Small intestine (tissue), 7 donors: ENCODE measurements at regions not wholly inside any gene's neighbourhood (a gene's known extent, or its start where the extent isn't known, plus 50 kb on each side); places are given as distances from the start of the nearest gene placed in this dataset.
A peak's percentile ranks its signal among the peaks of the same experiment; 100 is the strongest.

Experiments
- DNase-seq, 2 donors: peaks; one replicate each; pipeline versions ENCODE4 v3.0.0 to v3.0.0-alpha.2; 2013
- FAIRE-seq: peaks from 2 replicates; lab custom pipeline; 2012; peaks lifted over from hg19 to GRCh38; lab: Jason Lieb, UNC
- H3K27ac ChIP-seq, 3 donors: one replicate each; pipeline ENCODE4 v1.5.1; 2013; ENCODE audit warnings: low read length in 2 of 3, mild to moderate bottlenecking in 2 of 3, control low read depth in 1 of 3, inconsistent platforms in 1 of 3, low read depth in 1 of 3, moderate library complexity in 1 of 3
- H3K27me3 ChIP-seq, 3 donors: one replicate each; pipeline ENCODE4 v1.6.1; 2013; ENCODE audit warnings: low read length in 3 of 3, inconsistent platforms in 1 of 3; ENCODE audit not compliant: control insufficient read depth in 3 of 3, insufficient read depth in 3 of 3
- H3K36me3 ChIP-seq, 3 donors: one replicate each; pipeline ENCODE4 v1.6.1; 2013; ENCODE audit warnings: low read length in 3 of 3, inconsistent platforms in 1 of 3, low read depth in 1 of 3, mild to moderate bottlenecking in 1 of 3, moderate library complexity in 1 of 3; ENCODE audit not compliant: control insufficient read depth in 3 of 3, insufficient read depth in 2 of 3
- H3K4me1 ChIP-seq, 3 donors: one replicate each; pipeline ENCODE4 v1.6.1; 2013; ENCODE audit warnings: low read length in 2 of 3, inconsistent platforms in 1 of 3, low read depth in 1 of 3, mild to moderate bottlenecking in 1 of 3, moderate library complexity in 1 of 3; ENCODE audit not compliant: control insufficient read depth in 3 of 3, insufficient read depth in 2 of 3
- H3K4me3 ChIP-seq, 3 donors: one replicate each; pipeline ENCODE4 v1.5.1; 2013; ENCODE audit warnings: low read length in 3 of 3, control low read depth in 1 of 3, inconsistent platforms in 1 of 3, low read depth in 1 of 3, mild to moderate bottlenecking in 1 of 3, moderate library complexity in 1 of 3
- H3K9me3 ChIP-seq, 2 donors: one replicate each; pipeline ENCODE4 v1.6.1; 2013; ENCODE audit warnings: low read depth in 1 of 2, low read length in 1 of 2; ENCODE audit not compliant: control insufficient read depth in 2 of 2, insufficient read depth in 1 of 2
- WGBS, 3 donors: extraction: QIAGEN DNeasy Blood & Tissue Kit; methylation state at CpG; one replicate each; pipeline ENCODE4 v1.1.7; 2013; 5-methylcytosine and 5-hydroxymethylcytosine counted together
- donor health status: healthy with polysubstance abuse.
- donor health status: control.
- donor health status: control.
- donor health status: Bipolar disorder and iron deficiency.
- donor health status: healthy.

- H3K4me3 ChIP-seq = no peak overlapping the region
- no peaks in the 10 kb centered on the region for H3K4me1 ChIP-seq
- no peaks in the 10 kb centered on the region for H3K36me3 ChIP-seq
- FAIRE-seq (no peak), DNase-seq (no peak)
- 79 to 81% (median 80%) methylated on average over 11 of the region's 11 CpGs for WGBS, 3 donors
- no peak overlapping the region for H3K27ac ChIP-seq
- H3K27me3 ChIP-seq = no peaks in the 10 kb centered on the region
- no peaks in the 10 kb centered on the region for H3K9me3 ChIP-seq
Measured at GRCh38 chr6:25016014-25016720, 80.4 kb upstream of the RIPOR2 start.

GRCh38 chr6:25017486-25017885 is 81.7 kb upstream of the RIPOR2 start:
- no peaks in the 10 kb centered on the region for H3K36me3 ChIP-seq
- H3K27ac ChIP-seq = no peak overlapping the region
- DNase-seq (no peak), FAIRE-seq (no peak)
- H3K4me3 ChIP-seq = no peak overlapping the region
- no peaks in the 10 kb centered on the region for H3K9me3 ChIP-seq
- H3K27me3 ChIP-seq = no peaks in the 10 kb centered on the region
- no peaks in the 10 kb centered on the region for H3K4me1 ChIP-seq
- 47 to 69% (median 49%) methylated on average over 4 of the region's 4 CpGs for WGBS, 3 donors

GRCh38 chr6:25017932-25018567 is 82.3 kb upstream of the RIPOR2 start:
- Histone ChIP-seq H3K4me1 (no peaks in the 10 kb centered on the region), H3K9me3 (no peaks in the 10 kb centered on the region), H3K27ac (no peak overlapping the region), H3K4me3 (no peak overlapping the region), H3K36me3 (no peaks in the 10 kb centered on the region), H3K27me3 (no peaks in the 10 kb centered on the region)
- peak; percentile 32 to 49 for DNase-seq
- WGBS, 3 donors = 38 to 49% (median 42%) methylated on average over 7 of the region's 7 CpGs
- no peak for FAIRE-seq

GRCh38 chr6:25018568-25018954 is 82.8 kb upstream of the RIPOR2 start:
- H3K4me1 ChIP-seq = no peaks in the 10 kb centered on the region
- H3K27ac ChIP-seq = no peak overlapping the region
- FAIRE-seq (no peak), DNase-seq (no peak)
- no peaks in the 10 kb centered on the region for H3K27me3 ChIP-seq
- no peaks in the 10 kb centered on the region for H3K36me3 ChIP-seq
- H3K4me3 ChIP-seq = no peak overlapping the region
- no peaks in the 10 kb centered on the region for H3K9me3 ChIP-seq
- 74 to 84% (median 80%) methylated on average over 4 of the region's 4 CpGs for WGBS, 3 donors

GRCh38 chr6:25022140-25022553 is 86.4 kb upstream of the RIPOR2 start:
- H3K36me3 ChIP-seq = no peaks in the 10 kb centered on the region
- FAIRE-seq (no peak), DNase-seq (no peak)
- no peak overlapping the region for H3K4me3 ChIP-seq
- H3K27me3 ChIP-seq = no peaks in the 10 kb centered on the region
- no peaks in the 10 kb centered on the region for H3K9me3 ChIP-seq
- H3K27ac ChIP-seq = no peak overlapping the region
- H3K4me1 ChIP-seq = no peaks in the 10 kb centered on the region
- 64 to 82% (median 72%) methylated on average over 3 of the region's 3 CpGs for WGBS, 3 donors

- H3K4me3 ChIP-seq = no peak overlapping the region
- no peaks in the 10 kb centered on the region for H3K36me3 ChIP-seq
- DNase-seq (no peak), FAIRE-seq (no peak)
- WGBS, 3 donors = 89 to 95% (median 93%) methylated on average over 22 of the region's 22 CpGs
- H3K4me1 ChIP-seq = no peaks in the 10 kb centered on the region
- no peaks in the 10 kb centered on the region for H3K27me3 ChIP-seq
- no peak overlapping the region for H3K27ac ChIP-seq
- no peaks in the 10 kb centered on the region for H3K9me3 ChIP-seq
Measured at GRCh38 chr6:25023781-25024180, 88.0 kb upstream of the RIPOR2 start.

GRCh38 chr6:25024821-25025220 is 89.1 kb upstream of the RIPOR2 start:
- Histone ChIP-seq H3K36me3 (no peaks in the 10 kb centered on the region), H3K4me1 (no peaks in the 10 kb centered on the region), H3K27me3 (no peaks in the 10 kb centered on the region), H3K27ac (no peak overlapping the region), H3K9me3 (no peaks in the 10 kb centered on the region), H3K4me3 (no peak overlapping the region)
- no peak for FAIRE-seq
- DNase-seq = no peak
- WGBS, 3 donors = 62 to 91% (median 80%) methylated on average over 3 of the region's 3 CpGs

- DNase-seq = no peak
- WGBS, 3 donors = 62 to 78% (median 74%) methylated on average over 4 of the region's 4 CpGs
- Histone ChIP-seq H3K4me1 (no peaks in the 10 kb centered on the region), H3K27me3 (no peaks in the 10 kb centered on the region), H3K27ac (no peak overlapping the region), H3K4me3 (no peak overlapping the region), H3K36me3 (no peaks in the 10 kb centered on the region), H3K9me3 (no peaks in the 10 kb centered on the region)
- FAIRE-seq = no peak
Measured at GRCh38 chr6:25025248-25025918, 89.6 kb upstream of the RIPOR2 start.
